GM21447 (cell line): ENCODE measurements at regions not wholly inside any gene's neighbourhood (a gene's known extent, or its start where the extent isn't known, plus 50 kb on each side); places are given as distances from the start of the nearest gene placed in this dataset.

Experiments
- ATAC-seq: cut with Tn5 transposase; IDR thresholded peaks from one replicate; pipeline ENCODE4 v1.9.1; 2021; ENCODE audit not compliant: unreplicated experiment

DNA sequence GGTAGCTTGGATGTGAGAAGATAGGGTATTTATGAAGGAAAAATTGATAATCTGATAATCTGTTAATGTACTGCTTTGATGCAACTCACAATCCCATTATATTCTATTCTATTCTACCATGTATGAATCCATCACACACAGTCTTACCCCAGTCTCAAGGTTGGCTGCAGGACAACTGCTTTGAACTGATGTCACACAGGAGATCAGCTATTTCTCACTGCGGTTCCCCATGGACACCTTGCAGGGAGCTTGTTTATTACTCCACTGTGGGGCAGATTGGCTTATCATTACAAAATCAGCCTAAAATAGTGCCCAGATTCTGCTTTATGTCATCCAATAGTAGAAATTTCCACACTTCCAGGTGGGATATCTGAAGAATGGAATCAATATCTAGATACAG is 61.0 kb upstream of the HS3ST5 start:
- ATAC-seq: no peak

DNA sequence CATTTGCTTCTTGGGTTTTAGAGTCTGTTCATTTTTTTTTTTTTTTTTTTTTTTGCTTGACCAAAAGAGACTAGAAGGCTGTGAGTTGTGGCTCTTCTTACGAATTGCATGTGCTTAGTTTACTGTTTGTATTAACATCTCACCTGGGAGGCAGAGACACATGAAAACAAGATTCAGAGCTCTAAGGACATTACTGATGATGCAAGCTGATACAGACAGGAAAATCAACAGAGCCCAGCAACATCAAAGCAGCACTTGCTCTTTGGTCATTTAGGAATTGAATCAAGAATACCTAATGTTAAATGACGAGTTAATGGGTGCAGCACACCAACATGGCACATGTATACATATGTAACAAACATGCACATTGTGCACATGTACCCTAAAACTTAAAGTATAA is 55.7 kb upstream of the HS3ST5 start:
- no peak for ATAC-seq
